Right atrium auricular region (tissue), 2 donors: ENCODE measurements at regions not wholly inside any gene's neighbourhood (a gene's known extent, or its start where the extent isn't known, plus 50 kb on each side); places are given as distances from the start of the nearest gene placed in this dataset.

Experiments used
- DNase-seq: peaks from one replicate; pipeline ENCODE4 v3.0.0-alpha.2; 2019; ENCODE audit warnings: low spot score
- H3K27ac ChIP-seq, 2 donors: fragments of 200-600 bp; sonication (generic); 1 replicate in 1 of 2; 2 replicates in 1 of 2; pipeline ENCODE4 v1.5.1; 2016 to 2019
- H3K27me3 ChIP-seq, 2 donors: fragments of 200-600 bp; sonication (generic); one replicate each; pipeline versions ENCODE4 v1.5.1 to v1.6.0; 2017 to 2019
- H3K36me3 ChIP-seq: fragments of 200-600 bp; sonication (generic); one replicate; pipeline ENCODE4 v1.5.1; 2016
- H3K4me1 ChIP-seq, 2 donors: fragments of 200-600 bp; sonication (generic); one replicate each; pipeline versions ENCODE4 v1.5.1 to v1.6.0; 2017 to 2019
- H3K4me3 ChIP-seq, 2 donors: fragments of 200-600 bp; sonication (generic); 1 replicate in 1 of 2; 2 replicates in 1 of 2; pipeline ENCODE4 v1.5.1; 2017 to 2019; ENCODE audit warnings: mild to moderate bottlenecking in 1 of 2, moderate library complexity in 1 of 2
- H3K9me3 ChIP-seq, 2 donors: fragments of 200-600 bp; sonication (generic); one replicate each; pipeline ENCODE4 v1.5.1; 2019
- CTCF ChIP-seq, 2 donors: fragments of 200-600 bp; sonication (generic); IDR thresholded peaks; one replicate each; pipeline ENCODE4 v1.5.1; 2019; ENCODE audit warnings: antibody characterized with exemption in 2 of 2

DNA sequence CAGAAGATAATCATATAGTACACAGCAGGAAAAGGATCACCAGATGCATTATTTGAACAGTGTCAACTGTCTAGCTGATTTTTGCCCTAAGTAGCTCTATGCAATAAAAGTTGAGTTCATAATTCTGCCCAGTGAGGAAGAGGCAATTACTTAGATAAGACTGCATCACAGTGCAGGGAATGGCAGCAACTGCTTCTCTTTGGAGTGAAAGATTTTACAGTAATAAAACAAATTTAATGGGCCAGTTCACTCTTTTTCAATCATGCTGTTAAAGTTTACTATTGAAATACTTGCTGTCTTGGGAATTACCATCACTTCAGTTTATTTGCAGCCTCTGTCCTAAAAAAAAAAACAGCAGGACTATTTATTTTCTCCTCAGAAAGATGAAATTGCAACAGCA, 907.9 kb downstream of the ANKRD7 start:
- no peak overlapping the region for H3K4me3 ChIP-seq
- no peak for TF ChIP-seq CTCF (IDR thresholded peaks at IDR 0.05)
- no peak for DNase-seq
- H3K27me3 ChIP-seq: no peaks in the 10 kb centered on the region
- no peak overlapping the region for H3K27ac ChIP-seq
- no peaks in the 10 kb centered on the region for H3K36me3 ChIP-seq
- no peaks in the 10 kb centered on the region for H3K4me1 ChIP-seq
- no peaks in the 10 kb centered on the region for H3K9me3 ChIP-seq

- peaks cover 0 to 31% of the 10 kb centered on the region in 2 donors for H3K9me3 ChIP-seq
Measured at GRCh38 chr7:119167431-119167830, 942.9 kb downstream of the ANKRD7 start.

DNA sequence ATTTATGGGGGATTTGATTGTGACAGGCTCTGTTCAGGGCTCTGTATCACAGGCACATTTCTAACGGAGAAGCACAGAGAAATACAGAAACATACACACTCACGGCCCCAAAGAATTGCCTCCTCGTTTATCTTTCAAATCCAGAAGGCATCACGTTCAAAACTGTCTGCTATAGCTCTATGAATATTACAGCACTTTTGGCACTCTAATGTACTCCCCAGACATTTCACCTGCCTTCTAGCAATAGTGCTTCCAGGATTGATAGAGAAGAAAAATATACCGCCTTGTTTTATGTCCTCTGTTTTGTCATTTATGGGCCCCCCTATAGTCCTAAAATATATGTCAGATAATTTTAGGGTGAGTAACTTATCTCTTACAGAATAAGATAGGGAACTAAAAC, 947.5 kb downstream of the ANKRD7 start:
- no peak for DNase-seq
- no peaks in the 10 kb centered on the region for H3K36me3 ChIP-seq
- no peak overlapping the region for H3K4me3 ChIP-seq
- H3K27ac ChIP-seq: no peak overlapping the region
- peaks cover 0 to 5% of the 10 kb centered on the region in 2 donors for H3K9me3 ChIP-seq
- no peaks in the 10 kb centered on the region for H3K4me1 ChIP-seq
- H3K27me3 ChIP-seq: no peaks in the 10 kb centered on the region
- TF ChIP-seq CTCF (IDR thresholded peaks at IDR 0.05): no peak

More at GRCh38 chr7:119167431-119167830, 942.9 kb downstream of the ANKRD7 start:
- no peak overlapping the region for H3K4me3 ChIP-seq
- H3K36me3 ChIP-seq: no peaks in the 10 kb centered on the region
- no peaks in the 10 kb centered on the region for H3K4me1 ChIP-seq
- no peak for DNase-seq
- no peak overlapping the region for H3K27ac ChIP-seq
- TF ChIP-seq CTCF (IDR thresholded peaks at IDR 0.05): no peak
- no peaks in the 10 kb centered on the region for H3K27me3 ChIP-seq

DNA sequence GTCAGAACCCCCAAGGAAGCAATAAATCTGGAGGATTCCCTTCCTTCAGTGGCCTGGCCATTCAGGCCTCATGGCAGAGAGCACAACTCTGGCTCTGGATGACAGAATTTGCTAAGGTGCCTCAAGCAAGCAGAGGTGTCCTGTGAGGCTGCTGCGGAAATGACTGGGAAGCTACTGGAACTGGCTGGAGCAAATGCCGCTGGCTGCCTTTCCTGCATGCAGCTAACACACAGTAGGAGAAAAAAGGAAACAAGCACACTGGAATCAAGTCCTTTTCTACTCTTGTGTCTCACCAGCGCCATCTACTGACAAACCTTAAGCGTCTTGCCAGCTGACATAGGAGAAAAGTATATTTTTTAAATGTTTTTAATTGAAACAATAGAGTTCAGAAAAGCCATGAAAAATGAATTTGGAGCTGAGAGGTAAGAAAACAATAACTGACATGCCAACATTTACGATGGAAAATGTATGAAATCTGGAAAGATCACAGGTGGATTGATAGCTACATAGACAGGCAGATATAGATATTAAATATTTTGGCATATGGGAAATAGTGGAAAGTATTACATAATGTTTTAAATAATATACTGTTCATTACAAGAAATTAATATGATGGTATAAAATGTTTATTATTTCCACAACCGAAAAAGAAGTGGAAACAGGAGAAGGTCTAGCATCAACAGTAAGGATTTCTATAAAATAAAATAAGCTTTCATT, 951.6 kb downstream of the ANKRD7 start:
- Histone ChIP-seq H3K9me3 (no peaks in the 10 kb centered on the region), H3K27me3 (no peaks in the 10 kb centered on the region), H3K36me3 (no peaks in the 10 kb centered on the region), H3K4me1 (no peaks in the 10 kb centered on the region), H3K4me3 (no peak overlapping the region), H3K27ac (no peak overlapping the region)
- peak; percentile 47 to 70 for TF ChIP-seq CTCF (IDR thresholded peaks at IDR 0.05)
- DNase-seq: no peak

GRCh38 chr7:119177863-119178262, 953.4 kb downstream of the ANKRD7 start:
- Histone ChIP-seq H3K27me3 (no peaks in the 10 kb centered on the region), H3K36me3 (no peaks in the 10 kb centered on the region), H3K9me3 (peaks cover 0 to 4% of the 10 kb centered on the region in 2 donors), H3K4me1 (no peaks in the 10 kb centered on the region), H3K4me3 (no peak overlapping the region), H3K27ac (no peak overlapping the region)
- no peak for TF ChIP-seq CTCF (IDR thresholded peaks at IDR 0.05)
- DNase-seq: no peak
